Kidney (tissue), 13 donors: ENCODE measurements at regions not wholly inside any gene's neighbourhood (a gene's known extent, or its start where the extent isn't known, plus 50 kb on each side); places are given as distances from the start of the nearest gene placed in this dataset.

Source experiments
- DNase-seq, 5 donors: peaks; one replicate each; pipeline ENCODE4 v3.0.0-alpha.2; 2013 to 2020
- FAIRE-seq: peaks from 2 replicates; lab custom pipeline; 2012; peaks lifted over from hg19 to GRCh38; lab: Jason Lieb, UNC
- H3K27ac ChIP-seq, 2 donors: one replicate each; pipeline ENCODE4 v1.7.0; 2013; ENCODE audit warnings: low read depth in 2 of 2, low read length in 2 of 2, inconsistent platforms in 1 of 2
- H3K27me3 ChIP-seq: one replicate; pipeline ENCODE4 v1.7.1; 2013; ENCODE audit warnings: low read length, inconsistent platforms; ENCODE audit not compliant: control insufficient read depth, insufficient read depth
- H3K36me3 ChIP-seq, 3 donors: one replicate each; pipeline versions ENCODE4 v1.7.0 to v1.7.1; 2013; ENCODE audit warnings: low read length in 3 of 3, control low read depth in 1 of 3, inconsistent platforms in 1 of 3; ENCODE audit not compliant: insufficient read depth in 3 of 3, control insufficient read depth in 2 of 3
- H3K4me1 ChIP-seq, 3 donors: one replicate each; pipeline versions ENCODE4 v1.7.0 to v1.7.1; 2013; ENCODE audit warnings: low read length in 3 of 3, inconsistent platforms in 1 of 3, low read depth in 1 of 3; ENCODE audit not compliant: control insufficient read depth in 2 of 3, insufficient read depth in 2 of 3
- H3K4me3 ChIP-seq, 3 donors: one replicate each; pipeline versions ENCODE4 v1.7.0 to v1.8.1; 2013; ENCODE audit warnings: low read length in 3 of 3, control low read depth in 1 of 3, inconsistent platforms in 1 of 3
- H3K9ac ChIP-seq, 3 donors: one replicate each; pipeline versions ENCODE4 v1.7.0 to v1.7.1; 2013; ENCODE audit warnings: low read length in 3 of 3, control low read depth in 1 of 3, inconsistent platforms in 1 of 3
- H3K9me3 ChIP-seq, 3 donors: one replicate each; pipeline versions ENCODE4 v1.7.0 to v1.7.1; 2013; ENCODE audit warnings: low read length in 3 of 3, control low read depth in 1 of 3, inconsistent platforms in 1 of 3; ENCODE audit not compliant: control insufficient read depth in 2 of 3, insufficient read depth in 1 of 3
- intact Hi-C: fragments of 100-400 bp; cut with DNase I; formaldehyde crosslinking; loops from one replicate; pipeline ENCODE4 v1.11.1; 2022
- TF ChIP-seq, protein P1 (sequence below): IDR thresholded peaks from 3 replicates; pipeline ENCODE4 v1.5.1; 2012; ENCODE audit warnings: mild to moderate bottlenecking, moderate library complexity, borderline replicate concordance; ENCODE audit not compliant: insufficient read depth; ENCODE audit errors: extremely low read depth
- donor health status: control.
- donor health status: control.
- donor health status: control.
- donor health status: control.
- donor health status: control.
- donor health status: DM: yes; HTN: yes; CAD: no.
- donor health status: Normal renal cell carcinoma (clear cell type).

DNA sequence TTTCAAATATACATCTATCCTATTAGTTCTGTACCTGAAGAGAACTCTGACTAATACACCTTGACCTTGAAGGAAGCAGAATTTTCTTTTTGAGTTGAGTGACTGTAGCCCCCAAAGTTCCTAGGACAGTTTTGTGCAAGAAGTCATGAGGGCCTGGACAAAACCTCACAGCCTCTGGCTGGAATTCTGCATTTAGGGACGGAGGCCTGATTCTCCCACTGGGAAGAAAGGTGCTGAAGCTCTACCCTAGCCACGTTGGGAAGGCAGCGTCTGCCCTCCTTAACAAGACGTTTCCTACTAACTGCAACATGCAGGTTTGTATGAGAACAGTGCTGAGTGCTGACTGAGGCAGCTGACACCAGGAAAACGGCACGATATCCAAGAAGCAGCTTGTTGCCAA is 74.4 kb upstream of the ZCCHC2 start:
- H3K9me3 ChIP-seq: peaks cover 0 to 6% (median 0%) of the 10 kb centered on the region in 3 donors
- TF ChIP-seq, protein P1, sequence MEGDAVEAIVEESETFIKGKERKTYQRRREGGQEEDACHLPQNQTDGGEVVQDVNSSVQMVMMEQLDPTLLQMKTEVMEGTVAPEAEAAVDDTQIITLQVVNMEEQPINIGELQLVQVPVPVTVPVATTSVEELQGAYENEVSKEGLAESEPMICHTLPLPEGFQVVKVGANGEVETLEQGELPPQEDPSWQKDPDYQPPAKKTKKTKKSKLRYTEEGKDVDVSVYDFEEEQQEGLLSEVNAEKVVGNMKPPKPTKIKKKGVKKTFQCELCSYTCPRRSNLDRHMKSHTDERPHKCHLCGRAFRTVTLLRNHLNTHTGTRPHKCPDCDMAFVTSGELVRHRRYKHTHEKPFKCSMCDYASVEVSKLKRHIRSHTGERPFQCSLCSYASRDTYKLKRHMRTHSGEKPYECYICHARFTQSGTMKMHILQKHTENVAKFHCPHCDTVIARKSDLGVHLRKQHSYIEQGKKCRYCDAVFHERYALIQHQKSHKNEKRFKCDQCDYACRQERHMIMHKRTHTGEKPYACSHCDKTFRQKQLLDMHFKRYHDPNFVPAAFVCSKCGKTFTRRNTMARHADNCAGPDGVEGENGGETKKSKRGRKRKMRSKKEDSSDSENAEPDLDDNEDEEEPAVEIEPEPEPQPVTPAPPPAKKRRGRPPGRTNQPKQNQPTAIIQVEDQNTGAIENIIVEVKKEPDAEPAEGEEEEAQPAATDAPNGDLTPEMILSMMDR: no peak
- no peaks in the 10 kb centered on the region for H3K36me3 ChIP-seq
- no peak overlapping the region for H3K4me3 ChIP-seq
- H3K9ac ChIP-seq: no peak overlapping the region
- FAIRE-seq (no peak), DNase-seq (no peak)
- H3K4me1 ChIP-seq: peaks cover 0 to 8% (median 0%) of the 10 kb centered on the region in 3 donors
- intact Hi-C loops: no loop called here
- no peaks in the 10 kb centered on the region for H3K27me3 ChIP-seq
- no peak overlapping the region for H3K27ac ChIP-seq

DNA sequence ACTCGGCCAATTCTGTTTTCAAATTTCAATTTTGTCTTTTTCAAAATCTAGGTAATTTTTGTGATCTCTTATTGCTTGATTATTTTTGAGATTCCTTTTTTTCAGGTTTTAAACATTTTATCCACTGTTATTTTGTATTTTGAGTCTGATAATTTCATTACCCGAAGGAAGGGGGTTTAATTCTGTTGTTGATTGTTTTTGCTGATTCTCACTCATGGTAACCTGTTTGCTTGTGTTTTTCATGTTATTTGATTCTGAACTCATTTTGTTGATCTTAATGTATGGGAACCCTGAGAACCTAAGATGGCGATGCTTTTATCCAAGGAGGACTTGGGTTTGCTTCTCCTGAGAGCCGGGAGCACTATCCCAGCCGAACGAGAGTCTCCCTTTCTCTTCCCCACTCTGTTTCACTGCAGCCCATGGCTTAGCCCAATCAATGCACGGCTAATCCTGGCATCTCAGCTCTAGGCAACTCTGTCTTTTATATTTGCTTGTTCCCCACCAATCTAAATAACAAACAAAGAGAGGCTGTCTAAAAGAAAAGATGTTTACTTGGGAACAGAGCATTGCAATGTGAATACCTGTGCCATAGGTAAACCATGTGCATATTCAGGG is 73.2 kb upstream of the ZCCHC2 start:
- Histone ChIP-seq H3K27me3 (no peaks in the 10 kb centered on the region), H3K4me3 (no peak overlapping the region), H3K9ac (no peak overlapping the region), H3K9me3 (peaks cover 0 to 6% (median 0%) of the 10 kb centered on the region in 3 donors), H3K4me1 (peaks cover 0 to 8% (median 0%) of the 10 kb centered on the region in 3 donors), H3K27ac (no peak overlapping the region), H3K36me3 (no peaks in the 10 kb centered on the region)
- intact Hi-C loops: no loop called here
- no peak for FAIRE-seq
- TF ChIP-seq, protein P1: no peak
- DNase-seq: no peak

DNA sequence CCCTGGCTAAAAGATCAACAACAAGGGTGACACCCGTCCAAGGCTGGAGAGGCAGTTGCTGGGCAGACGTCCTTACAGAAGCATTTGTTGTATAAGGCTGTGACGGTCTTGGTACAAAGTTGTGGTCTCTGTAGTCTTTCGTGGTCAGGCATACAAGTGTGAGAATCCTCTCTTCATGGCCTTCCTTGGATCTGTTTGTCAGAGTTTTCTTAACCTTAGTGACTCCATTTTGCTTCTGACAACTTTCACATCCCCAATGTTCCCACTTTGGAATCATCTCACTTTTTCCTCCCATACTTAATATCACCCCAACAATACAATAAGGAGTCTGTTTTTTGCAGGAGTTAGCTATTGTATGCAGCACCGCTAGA is 72.7 kb upstream of the ZCCHC2 start:
- FAIRE-seq (no peak), DNase-seq (no peak)
- H3K4me1 ChIP-seq: peaks cover 0 to 8% (median 0%) of the 10 kb centered on the region in 3 donors
- H3K9me3 ChIP-seq: peaks cover 0 to 6% (median 0%) of the 10 kb centered on the region in 3 donors
- H3K36me3 ChIP-seq: no peaks in the 10 kb centered on the region
- TF ChIP-seq, protein P1: no peak
- intact Hi-C loops: no loop called here
- H3K27ac ChIP-seq: no peak overlapping the region
- H3K27me3 ChIP-seq: no peaks in the 10 kb centered on the region
- no peak overlapping the region for H3K9ac ChIP-seq
- H3K4me3 ChIP-seq: no peak overlapping the region
